HG03342 (cell line): ENCODE measurements at regions not wholly inside any gene's neighbourhood (a gene's known extent, or its start where the extent isn't known, plus 50 kb on each side); places are given as distances from the start of the nearest gene placed in this dataset.

Experiments used
- ATAC-seq: cut with Tn5 transposase; IDR thresholded peaks from one replicate; pipeline ENCODE4 v1.9.1; 2021; ENCODE audit warnings: mild to moderate bottlenecking, moderate library complexity; ENCODE audit not compliant: unreplicated experiment

GRCh38 chr14:29264865-29265264 lies 498.3 kb downstream of the FOXG1 start:
- no peak for ATAC-seq

DNA sequence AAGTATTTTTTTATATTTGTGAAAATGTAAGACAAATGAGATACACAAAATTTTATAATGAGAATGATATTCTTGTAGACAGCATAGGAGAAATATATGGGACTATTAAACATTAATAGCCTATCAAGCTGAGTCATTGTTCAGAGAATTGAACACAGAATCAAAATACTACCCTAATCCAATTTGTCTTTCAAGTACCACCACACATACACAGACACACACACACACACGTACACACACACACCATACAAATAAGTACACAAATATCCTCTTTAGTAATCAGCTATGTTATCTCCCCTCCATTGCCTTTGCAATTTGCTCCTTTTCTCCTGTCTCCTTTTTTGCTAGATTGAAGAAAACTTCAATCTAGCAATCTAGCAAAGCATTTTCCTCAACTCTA lies 499.3 kb downstream of the FOXG1 start:
- ATAC-seq, result no peak

DNA sequence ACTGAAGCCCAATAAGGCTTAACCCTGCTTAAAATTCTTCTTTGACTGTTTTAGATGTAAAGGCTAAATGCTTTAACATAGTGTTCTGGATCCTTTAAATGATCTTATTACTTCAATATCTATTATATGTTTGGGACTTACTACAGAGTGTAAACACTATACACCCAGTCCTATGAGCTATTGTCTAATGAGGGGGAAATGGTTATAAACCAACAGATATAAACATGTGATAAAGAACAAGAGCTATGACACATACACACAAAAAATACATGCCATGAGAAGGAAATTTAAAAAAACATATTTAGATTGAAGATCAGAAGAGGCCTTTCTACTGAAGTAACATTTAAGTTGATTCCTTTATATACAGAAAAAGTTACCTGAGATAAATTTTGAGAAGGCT lies 505.1 kb downstream of the FOXG1 start:
- ATAC-seq, result no peak

DNA sequence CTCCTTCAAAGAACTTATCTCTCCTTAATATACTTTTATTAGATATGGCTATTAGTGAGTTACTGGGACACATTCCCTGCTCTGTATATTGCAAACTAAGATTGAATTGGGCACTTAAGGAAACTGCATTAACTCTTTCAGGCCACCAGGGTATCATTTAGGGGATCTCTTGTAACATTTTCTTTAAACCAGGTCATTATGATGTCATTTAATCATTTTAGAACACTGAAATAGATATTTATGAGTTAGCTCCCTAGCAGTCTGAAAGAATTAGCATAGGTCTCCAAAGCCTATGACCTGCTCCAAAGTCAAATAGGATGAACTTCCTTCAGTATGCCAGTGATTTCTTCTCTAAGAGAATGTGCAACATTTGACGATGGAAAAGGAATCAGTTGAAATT lies 506.9 kb downstream of the FOXG1 start:
- ATAC-seq, result no peak

- no peak for ATAC-seq
These were observed 508.5 kb downstream of the FOXG1 start for GRCh38 chr14:29274890-29275596.

DNA sequence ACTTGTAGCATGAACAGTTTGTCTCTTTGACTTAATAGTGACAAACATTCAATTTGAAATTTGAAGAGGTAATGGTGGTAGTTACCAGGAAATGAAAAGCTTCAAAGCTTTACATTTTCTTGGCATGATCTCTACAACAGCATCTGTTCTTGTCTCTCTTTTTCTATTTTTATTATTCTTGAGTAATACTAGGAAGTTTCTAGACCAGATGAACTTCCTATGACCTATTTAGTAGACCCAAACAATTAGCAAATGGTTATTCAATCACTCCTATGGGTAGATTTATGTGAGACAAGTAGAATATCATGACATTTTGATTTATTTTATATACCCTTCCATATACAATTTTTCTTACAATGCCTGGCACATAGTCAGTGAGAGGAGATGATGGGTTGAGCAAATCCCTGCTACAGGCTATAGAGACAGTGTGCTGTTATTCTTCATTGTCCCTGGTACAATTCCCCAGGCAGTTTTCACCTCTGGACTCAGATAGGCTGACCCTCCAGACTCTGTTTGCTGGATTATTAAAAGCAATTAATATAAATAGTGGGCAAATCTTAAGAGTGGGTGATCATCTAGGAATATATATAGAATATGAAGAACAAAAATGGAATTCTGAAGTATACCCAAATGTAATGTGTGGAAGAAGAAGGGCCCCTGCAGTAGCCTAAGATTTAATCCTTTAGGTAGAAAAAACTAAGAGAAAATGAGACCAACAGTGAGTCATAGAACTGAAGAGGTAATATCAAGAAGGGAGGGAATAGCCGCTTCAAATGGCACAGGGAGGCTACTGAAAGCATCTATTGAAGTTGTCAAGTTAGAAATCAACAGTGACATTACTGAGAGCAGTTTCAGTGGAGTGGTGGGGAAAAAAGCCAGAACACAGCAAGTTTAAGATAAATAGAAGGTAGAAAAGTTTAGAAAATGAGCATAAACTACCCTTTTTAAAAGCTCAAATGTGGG lies 512.0 kb downstream of the FOXG1 start:
- ATAC-seq, result no peak

DNA sequence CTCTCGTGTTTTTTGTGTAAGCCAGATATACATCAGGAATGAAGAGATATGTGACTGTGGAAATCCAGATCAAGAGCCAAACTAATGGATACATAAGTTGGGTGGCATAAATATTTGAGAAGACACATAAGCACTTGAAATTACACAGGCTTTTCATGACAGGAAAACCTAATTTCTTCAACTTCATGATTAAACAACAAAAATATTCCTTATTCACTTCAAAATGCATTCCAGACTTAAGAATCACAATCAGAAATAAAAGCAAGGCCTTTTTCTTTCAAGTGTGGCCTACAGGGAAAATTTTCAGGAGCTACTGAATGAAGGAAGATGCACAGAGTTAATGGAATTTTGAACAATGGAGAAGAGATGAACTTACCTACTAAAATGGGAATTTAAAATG lies 515.6 kb downstream of the FOXG1 start:
- no peak for ATAC-seq

DNA sequence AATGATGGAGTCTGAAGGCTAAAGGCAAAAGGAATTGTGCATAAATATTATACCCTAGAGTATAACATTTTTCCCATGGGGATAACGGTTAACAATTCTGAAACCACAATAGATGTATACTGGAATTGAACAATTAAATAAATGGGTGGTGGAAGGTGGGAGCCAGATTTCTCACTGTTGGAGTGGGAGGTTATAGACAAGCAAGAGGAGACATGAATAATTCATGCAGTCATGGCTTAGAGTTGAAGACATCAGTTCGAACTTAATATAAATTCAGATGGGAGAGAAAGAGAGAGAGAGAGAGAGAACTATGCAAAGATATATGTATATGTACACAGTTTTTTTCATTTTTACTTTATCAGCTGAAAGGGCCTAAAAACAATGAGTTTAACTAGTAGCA lies 523.9 kb downstream of the FOXG1 start:
- ATAC-seq, result no peak

DNA sequence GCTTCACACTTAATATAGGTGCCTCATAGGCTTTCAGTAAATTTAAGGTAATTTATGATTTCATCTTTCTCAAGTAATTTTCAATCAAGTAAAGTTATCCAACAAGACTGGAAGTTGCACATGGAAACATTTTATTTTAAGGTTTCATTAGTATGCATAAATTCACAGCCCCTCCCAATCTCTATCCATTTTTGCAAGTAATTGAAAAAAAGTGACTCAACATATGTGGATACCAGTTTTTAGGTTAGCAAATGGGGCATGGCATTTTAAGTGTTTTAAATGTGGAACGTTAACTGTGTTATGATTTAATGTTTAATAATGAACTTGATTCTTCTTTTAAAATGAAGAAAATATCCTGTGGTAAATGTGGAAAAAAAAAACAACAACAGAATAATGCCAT lies 532.8 kb downstream of the FOXG1 start:
- ATAC-seq, result no peak

GRCh38 chr14:29301571-29301970 lies 535.0 kb downstream of the FOXG1 start:
- no peak for ATAC-seq

GRCh38 chr14:29310210-29310609 lies 543.6 kb downstream of the FOXG1 start:
- ATAC-seq, result no peak

DNA sequence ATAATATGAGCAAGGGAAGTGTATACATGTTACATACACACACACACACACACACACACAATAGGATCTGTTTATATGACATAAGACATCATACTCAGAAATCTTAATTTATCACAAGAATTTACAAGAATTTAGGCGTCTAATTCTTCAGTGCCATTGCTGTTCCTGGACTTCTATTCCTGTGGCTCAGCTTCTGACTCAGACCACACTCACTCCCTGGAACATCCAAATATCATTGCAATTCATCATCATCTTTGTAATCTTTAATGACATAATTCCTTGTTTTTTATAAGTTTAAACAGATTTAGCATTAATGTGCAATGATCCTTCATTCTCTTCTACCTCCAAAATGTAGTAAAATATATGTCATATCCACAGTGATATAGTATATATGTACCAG lies 544.2 kb downstream of the FOXG1 start:
- no peak for ATAC-seq

DNA sequence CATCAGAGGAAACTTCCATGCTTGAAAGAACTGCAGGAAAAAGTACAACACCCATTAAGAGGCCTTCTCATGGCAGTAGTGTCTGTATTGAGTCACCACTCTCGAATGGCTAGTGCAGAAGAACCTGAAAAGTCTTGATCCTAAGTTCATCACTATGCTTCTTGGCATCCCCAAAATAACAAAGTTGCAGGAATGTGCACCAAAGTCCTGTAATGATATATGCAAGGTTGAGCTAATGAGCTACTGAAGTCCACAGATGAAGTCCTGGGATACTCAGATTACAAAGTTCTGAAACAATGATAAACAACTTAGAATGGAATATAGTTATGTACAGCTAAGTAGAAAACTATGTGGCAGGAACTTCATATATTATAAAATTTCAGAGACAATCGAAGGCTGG lies 545.4 kb downstream of the FOXG1 start:
- no peak for ATAC-seq

- ATAC-seq, result no peak
These were observed 550.3 kb downstream of the FOXG1 start for GRCh38 chr14:29316936-29317335.

DNA sequence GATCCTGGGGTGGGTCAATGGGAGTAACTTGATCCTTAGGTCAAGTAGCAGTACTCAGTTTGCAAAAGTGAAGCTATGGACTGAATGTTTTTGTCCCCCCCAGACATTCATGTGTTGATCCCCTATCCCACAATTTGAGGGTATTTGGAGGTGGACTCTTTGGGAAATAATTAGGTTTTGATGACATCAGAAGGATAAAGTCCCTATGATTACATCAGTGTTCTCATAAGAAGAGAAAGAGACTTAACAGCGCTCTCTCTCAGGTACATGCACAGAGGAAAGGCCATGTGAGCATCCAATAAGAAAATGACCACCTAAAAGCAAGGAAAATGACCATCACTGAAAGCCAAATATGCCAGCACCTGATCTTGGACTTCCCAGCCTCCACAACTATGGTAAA lies 550.8 kb downstream of the FOXG1 start:
- no peak for ATAC-seq

DNA sequence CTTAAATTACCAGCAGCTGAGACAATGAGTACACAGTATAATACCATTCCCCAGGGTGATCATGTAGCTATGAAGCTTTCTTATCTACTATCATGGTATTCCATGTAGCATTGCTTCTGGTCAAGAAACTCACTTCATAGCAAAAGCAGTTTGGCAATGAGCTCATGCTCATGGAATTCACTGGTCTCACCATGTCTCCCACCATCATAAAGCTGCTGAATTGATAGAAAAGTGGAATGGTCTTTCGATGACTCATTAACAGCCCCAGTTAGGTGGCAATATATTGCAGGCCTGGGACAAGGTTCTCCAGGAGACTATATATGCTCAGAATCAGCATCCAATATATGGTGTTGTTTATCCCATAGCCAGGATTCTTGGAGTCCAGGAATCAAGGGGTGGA lies 553.7 kb downstream of the FOXG1 start:
- no peak for ATAC-seq

- ATAC-seq, result no peak
These were observed 555.1 kb downstream of the FOXG1 start for GRCh38 chr14:29321646-29322045.

- ATAC-seq, result no peak
These were observed 573.0 kb downstream of the FOXG1 start for GRCh38 chr14:29339494-29340172.

- no peak for ATAC-seq
These were observed 579.1 kb downstream of the PRKD1 start for GRCh38 chr14:29348504-29348903.

DNA sequence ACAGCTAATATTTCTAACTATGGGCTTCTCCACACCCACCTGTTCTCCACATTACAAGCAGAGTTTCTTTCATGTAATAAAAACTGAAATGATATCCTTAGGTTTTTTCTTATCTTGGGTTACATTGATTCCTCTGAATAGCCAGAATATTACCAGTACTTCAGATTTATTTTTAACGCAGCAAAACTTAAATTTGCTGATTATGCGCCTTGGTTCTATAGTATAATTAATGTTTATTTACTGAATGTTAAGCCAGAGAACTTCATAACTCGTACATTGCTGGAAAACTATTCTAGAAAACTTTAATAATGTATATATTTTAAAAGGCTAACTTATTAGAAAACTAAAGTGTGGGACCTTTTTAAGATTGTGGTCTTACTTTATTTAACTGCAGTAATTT lies 577.2 kb downstream of the PRKD1 start:
- no peak for ATAC-seq

GRCh38 chr14:29351996-29352705 lies 575.5 kb downstream of the PRKD1 start:
- no peak for ATAC-seq
